OCI-LY7 (cell line): ENCODE measurements at regions not wholly inside any gene's neighbourhood (a gene's known extent, or its start where the extent isn't known, plus 50 kb on each side); places are given as distances from the start of the nearest gene placed in this dataset.

Source experiments
- BruUV-seq: library from RNA; stranded (reverse); fragments of 400-500 nt; replicated peaks from 2 replicates; lab custom pipeline; 2021; lab: Mats Ljungman, UMichigan
- CTCF ChIA-PET: fragments of 300-600 bp; sonication (Branson Sonifier 250); formaldehyde crosslinking; loops from one replicate; lab custom pipeline; 2022; ENCODE audit warnings: antibody characterized with exemption; ENCODE audit not compliant: unreplicated experiment; lab: Charles Lee
- POLR2A ChIA-PET: fragments of 300-600 bp; sonication (Branson Sonifier 250); formaldehyde crosslinking; loops from one replicate; lab custom pipeline; 2022; ENCODE audit warnings: antibody characterized with exemption; lab: Charles Lee
- DNase-seq: peaks from one replicate; pipeline ENCODE4 v3.0.0-alpha.2; 2015; ENCODE audit warnings: low spot score
- H2AFZ ChIP-seq: fragments of 200-600 bp; sonication (generic), shearing (Covaris generic); 2 replicates; pipeline ENCODE4 v1.6.1; 2014; ENCODE audit warnings: mild to moderate bottlenecking, antibody characterized with exemption, low read length, moderate library complexity
- H3K27ac ChIP-seq: fragments of 200-600 bp; sonication (generic); 2 replicates; pipeline ENCODE4 v1.5.1; 2014; ENCODE audit warnings: mixed run types, low read depth, mild to moderate bottlenecking, moderate library complexity, low read length, inconsistent platforms; ENCODE audit not compliant: poor library complexity, severe bottlenecking
- H3K36me3 ChIP-seq: fragments of 200-600 bp; sonication (generic); 2 replicates; pipeline ENCODE4 v1.6.1; 2014; ENCODE audit warnings: mild to moderate bottlenecking, antibody characterized with exemption, low read length, moderate library complexity, mixed read lengths; ENCODE audit not compliant: insufficient read depth
- H3K4me1 ChIP-seq: fragments of 200-600 bp; sonication (generic); 2 replicates; pipeline ENCODE4 v1.5.1; 2014; ENCODE audit warnings: mild to moderate bottlenecking, low read length; ENCODE audit not compliant: insufficient read depth, poor library complexity, severe bottlenecking
- H3K4me2 ChIP-seq: fragments of 200-600 bp; sonication (generic); 2 replicates; pipeline ENCODE4 v1.6.1; 2014; ENCODE audit warnings: mild to moderate bottlenecking, low read length
- H3K4me3 ChIP-seq: fragments of 200-600 bp; sonication (generic); 2 replicates; pipeline ENCODE4 v1.5.1; 2014; ENCODE audit warnings: mild to moderate bottlenecking, low read depth, low read length; ENCODE audit not compliant: poor library complexity, severe bottlenecking
- H3K79me2 ChIP-seq: fragments of 200-600 bp; sonication (generic); 2 replicates; pipeline ENCODE4 v1.6.1; 2016; ENCODE audit warnings: low read depth, mild to moderate bottlenecking, low read length, moderate library complexity, mixed read lengths; ENCODE audit not compliant: insufficient read depth
- H3K9me2 ChIP-seq: fragments of 200-600 bp; sonication (generic); 2 replicates; pipeline ENCODE4 v1.6.1; 2016; ENCODE audit warnings: mild to moderate bottlenecking, low read length, mixed read lengths; ENCODE audit not compliant: insufficient read depth
- H3K9me3 ChIP-seq: fragments of 200-600 bp; sonication (generic); 2 replicates; pipeline ENCODE4 v1.6.1; 2014; ENCODE audit warnings: mild to moderate bottlenecking, mixed run types, low read length, mixed read lengths
- H4K20me1 ChIP-seq: fragments of 200-600 bp; sonication (generic); 2 replicates; pipeline ENCODE4 v1.6.1; 2014; ENCODE audit warnings: mild to moderate bottlenecking, antibody characterized with exemption, low read length, moderate library complexity, mixed read lengths; ENCODE audit not compliant: insufficient read depth
- EZH2phosphoT487 ChIP-seq: fragments of 200-600 bp; sonication (generic); IDR thresholded peaks from 2 replicates; pipeline ENCODE4 v1.6.1; 2018; ENCODE audit warnings: low read depth, borderline replicate concordance, mild to moderate bottlenecking, mixed run types, antibody characterized with exemption, low read length, moderate library complexity, mixed read lengths
- intact Hi-C: fragments of 100-400 bp; cut with micrococcal nuclease; formaldehyde crosslinking; loops from one replicate; pipeline ENCODE4 v1.10.0; 2022; ENCODE audit not compliant: unreplicated experiment
- TF ChIP-seq, protein P1 (sequence below): fragments of 200-600 bp; sonication (generic); conservative IDR thresholded peaks from 2 replicates; pipeline ENCODE4 v1.5.1; 2014; ENCODE audit warnings: mild to moderate bottlenecking, antibody characterized with exemption, low read length, moderate library complexity, mixed read lengths

GRCh38 chr10:128417826-128418225, 291.6 kb upstream of the MKI67 start:
- no peak overlapping the region for H3K4me3 ChIP-seq
- no peaks in the 10 kb centered on the region for H3K9me3 ChIP-seq
- ChIA-PET POLR2A (interaction anchor here (0.6 to 0.8 kb wide), 4 partner anchors 19 to 530 kb away, joined by 3 to 4 read pairs (median 3); no protein-coding TSS in a partner anchor), CTCF (no interaction called here)
- intact Hi-C loops: no loop called here
- no peaks in the 10 kb centered on the region for H3K36me3 ChIP-seq
- no TSS peak for BruUV-seq
- H3K4me1 ChIP-seq: no peaks in the 10 kb centered on the region
- DNase-seq: no peak
- no peak overlapping the region for H3K27ac ChIP-seq
- no peak overlapping the region for H2AFZ ChIP-seq
- H3K9me2 ChIP-seq: no peaks in the 10 kb centered on the region
- H3K79me2 ChIP-seq: no peaks in the 10 kb centered on the region
- no peaks in the 10 kb centered on the region for H4K20me1 ChIP-seq
- TF ChIP-seq, protein P1, sequence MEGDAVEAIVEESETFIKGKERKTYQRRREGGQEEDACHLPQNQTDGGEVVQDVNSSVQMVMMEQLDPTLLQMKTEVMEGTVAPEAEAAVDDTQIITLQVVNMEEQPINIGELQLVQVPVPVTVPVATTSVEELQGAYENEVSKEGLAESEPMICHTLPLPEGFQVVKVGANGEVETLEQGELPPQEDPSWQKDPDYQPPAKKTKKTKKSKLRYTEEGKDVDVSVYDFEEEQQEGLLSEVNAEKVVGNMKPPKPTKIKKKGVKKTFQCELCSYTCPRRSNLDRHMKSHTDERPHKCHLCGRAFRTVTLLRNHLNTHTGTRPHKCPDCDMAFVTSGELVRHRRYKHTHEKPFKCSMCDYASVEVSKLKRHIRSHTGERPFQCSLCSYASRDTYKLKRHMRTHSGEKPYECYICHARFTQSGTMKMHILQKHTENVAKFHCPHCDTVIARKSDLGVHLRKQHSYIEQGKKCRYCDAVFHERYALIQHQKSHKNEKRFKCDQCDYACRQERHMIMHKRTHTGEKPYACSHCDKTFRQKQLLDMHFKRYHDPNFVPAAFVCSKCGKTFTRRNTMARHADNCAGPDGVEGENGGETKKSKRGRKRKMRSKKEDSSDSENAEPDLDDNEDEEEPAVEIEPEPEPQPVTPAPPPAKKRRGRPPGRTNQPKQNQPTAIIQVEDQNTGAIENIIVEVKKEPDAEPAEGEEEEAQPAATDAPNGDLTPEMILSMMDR: no peak
- TF ChIP-seq EZH2phosphoT487: no peak
- H3K4me2 ChIP-seq: no peak overlapping the region

DNA sequence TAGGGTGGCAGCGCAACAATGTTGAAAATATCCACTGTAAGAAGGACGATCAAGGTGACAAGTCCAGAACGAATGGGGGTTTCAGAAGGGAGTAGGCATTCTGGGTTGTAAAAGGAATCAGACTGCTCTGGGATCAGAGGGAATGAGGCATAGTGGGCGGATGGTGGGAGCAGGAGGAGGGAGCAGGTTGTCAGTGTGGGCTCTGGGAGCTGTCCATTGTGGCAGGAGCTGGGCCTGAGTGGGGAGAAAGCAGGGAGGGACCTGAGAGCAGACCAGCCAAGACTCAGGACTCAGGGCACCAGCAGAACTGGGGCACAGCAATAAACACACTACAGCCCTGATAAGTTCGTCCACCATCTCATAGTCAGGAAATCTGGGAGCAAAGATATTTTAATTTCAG, 292.6 kb upstream of the MKI67 start:
- Histone ChIP-seq H4K20me1 (no peaks in the 10 kb centered on the region), H2AFZ (no peak overlapping the region), H3K36me3 (no peaks in the 10 kb centered on the region), H3K9me2 (no peaks in the 10 kb centered on the region), H3K4me3 (no peak overlapping the region), H3K79me2 (no peaks in the 10 kb centered on the region), H3K9me3 (no peaks in the 10 kb centered on the region), H3K4me1 (no peaks in the 10 kb centered on the region), H3K4me2 (no peak overlapping the region), H3K27ac (no peak overlapping the region)
- ChIA-PET POLR2A (interaction anchor here (0.8 kb wide), 1 partner anchor 531 kb away, joined by 4 read pairs; no protein-coding TSS in a partner anchor), CTCF (no interaction called here)
- no peak for DNase-seq
- no TSS peak for BruUV-seq
- TF ChIP-seq, protein P1: no peak
- no peak for TF ChIP-seq EZH2phosphoT487
- intact Hi-C loops: no loop called here

DNA sequence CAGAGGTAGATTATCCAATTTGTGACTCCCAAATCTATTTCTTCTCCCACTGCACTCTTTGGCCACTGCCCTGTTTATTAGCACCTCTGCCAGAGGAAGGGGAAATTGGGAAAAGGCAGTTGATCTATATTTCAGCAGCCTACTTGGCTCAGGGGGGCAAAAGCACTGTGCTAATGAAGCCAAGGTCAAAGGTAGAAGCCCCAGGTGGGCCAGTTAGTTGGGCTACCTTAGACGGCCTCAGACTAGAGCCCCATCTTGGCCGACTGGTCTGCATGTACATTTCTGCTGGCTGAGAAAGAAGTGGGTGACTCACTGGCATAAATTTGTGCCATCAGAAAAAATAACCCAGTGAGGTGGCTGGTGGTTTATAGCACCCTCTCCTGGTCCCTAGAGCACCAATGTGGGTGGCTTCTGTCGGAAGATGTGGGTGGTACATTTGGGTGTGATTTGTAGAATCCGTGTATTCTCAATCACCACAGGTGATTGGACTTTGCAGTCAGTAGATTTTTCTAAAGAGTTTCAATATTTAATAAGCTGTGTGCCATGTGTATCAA, 293.3 kb upstream of the MKI67 start:
- Histone ChIP-seq H3K79me2 (no peaks in the 10 kb centered on the region), H4K20me1 (no peaks in the 10 kb centered on the region), H3K9me3 (no peaks in the 10 kb centered on the region), H3K36me3 (no peaks in the 10 kb centered on the region), H3K27ac (no peak overlapping the region), H3K4me2 (no peak overlapping the region), H3K9me2 (no peaks in the 10 kb centered on the region), H3K4me1 (no peaks in the 10 kb centered on the region), H3K4me3 (no peak overlapping the region), H2AFZ (no peak overlapping the region)
- no peak for DNase-seq
- ChIA-PET CTCF (no interaction called here), POLR2A (no interaction called here)
- intact Hi-C loops: no loop called here
- TF ChIP-seq, protein P1: no peak
- TF ChIP-seq EZH2phosphoT487: no peak
- BruUV-seq: no TSS peak
